ENCODE measurements at regions not wholly inside any gene's neighbourhood (a gene's known extent, or its start where the extent isn't known, plus 50 kb on each side); places are given as distances from the start of the nearest gene placed in this dataset.

- H3K4me1 ChIP-seq (ENCODE audit: control insufficient read depth, insufficient read depth, low read length), result no peaks in the 10 kb centered on the region
- no peaks in the 10 kb centered on the region for H3K27me3 ChIP-seq (ENCODE audit: control insufficient read depth, insufficient read depth, low read length, poor library complexity, severe bottlenecking)
- H3K4me3 ChIP-seq (ENCODE audit: insufficient read depth, low read depth, low read length), result no peak overlapping the region
- WGBS, 2 experiments, result 96 to 97% methylated on average over 5 to 6 of the region's 6 CpGs
- H3K9me3 ChIP-seq (ENCODE audit: control insufficient read depth, low read length), result no peaks in the 10 kb centered on the region
- H3K36me3 ChIP-seq (ENCODE audit: control insufficient read depth, insufficient read depth, low read length), result no peaks in the 10 kb centered on the region
- no peak overlapping the region for H3K27ac ChIP-seq (ENCODE audit: insufficient read depth, low read depth, low read length, poor library complexity, severe bottlenecking)
Measured at GRCh38 chr6:166079841-166080240, 87.8 kb downstream of the TBXT start.

- Histone ChIP-seq H3K27ac (ENCODE audit: insufficient read depth, low read depth, low read length, poor library complexity, severe bottlenecking) (no peak overlapping the region), H3K27me3 (ENCODE audit: control insufficient read depth, insufficient read depth, low read length, poor library complexity, severe bottlenecking) (no peaks in the 10 kb centered on the region)
- 83 to 89% methylated on average over 3 of the region's 3 CpGs for WGBS, 2 experiments
Measured at GRCh38 chr6:166078294-166078693, 89.4 kb downstream of the TBXT start.

GRCh38 chr6:166076625-166077024, 91.0 kb downstream of the TBXT start:
- WGBS, 2 experiments, result 84 to 88% methylated on average over 4 of the region's 4 CpGs
- no peak overlapping the region for H3K4me3 ChIP-seq (ENCODE audit: insufficient read depth, low read depth, low read length)
- no peaks in the 10 kb centered on the region for H3K27me3 ChIP-seq (ENCODE audit: control insufficient read depth, insufficient read depth, low read length, poor library complexity, severe bottlenecking)
- H3K9me3 ChIP-seq (ENCODE audit: control insufficient read depth, low read length), result no peaks in the 10 kb centered on the region
- H3K4me1 ChIP-seq (ENCODE audit: control insufficient read depth, insufficient read depth, low read length), result no peaks in the 10 kb centered on the region
- H3K27ac ChIP-seq (ENCODE audit: insufficient read depth, low read depth, low read length, poor library complexity, severe bottlenecking), result no peak overlapping the region
- H3K36me3 ChIP-seq (ENCODE audit: control insufficient read depth, insufficient read depth, low read length), result no peaks in the 10 kb centered on the region

More at GRCh38 chr6:166078294-166078693, 89.4 kb downstream of the TBXT start:
- Histone ChIP-seq H3K4me3 (ENCODE audit: insufficient read depth, low read depth, low read length) (no peak overlapping the region), H3K4me1 (ENCODE audit: control insufficient read depth, insufficient read depth, low read length) (no peaks in the 10 kb centered on the region), H3K9me3 (ENCODE audit: control insufficient read depth, low read length) (no peaks in the 10 kb centered on the region), H3K36me3 (ENCODE audit: control insufficient read depth, insufficient read depth, low read length) (no peaks in the 10 kb centered on the region)

GRCh38 chr6:166075925-166076324, 91.7 kb downstream of the TBXT start:
- H3K27me3 ChIP-seq (ENCODE audit: control insufficient read depth, insufficient read depth, low read length, poor library complexity, severe bottlenecking), result no peaks in the 10 kb centered on the region
- no peaks in the 10 kb centered on the region for H3K9me3 ChIP-seq (ENCODE audit: control insufficient read depth, low read length)
- H3K4me1 ChIP-seq (ENCODE audit: control insufficient read depth, insufficient read depth, low read length), result no peaks in the 10 kb centered on the region
- no peaks in the 10 kb centered on the region for H3K36me3 ChIP-seq (ENCODE audit: control insufficient read depth, insufficient read depth, low read length)
- WGBS, 2 experiments, result 82 to 84% methylated on average over 5 of the region's 5 CpGs
- no peak overlapping the region for H3K27ac ChIP-seq (ENCODE audit: insufficient read depth, low read depth, low read length, poor library complexity, severe bottlenecking)
- no peak overlapping the region for H3K4me3 ChIP-seq (ENCODE audit: insufficient read depth, low read depth, low read length)

GRCh38 chr6:166075186-166075585, 92.5 kb downstream of the TBXT start:
- Histone ChIP-seq H3K27me3 (ENCODE audit: control insufficient read depth, insufficient read depth, low read length, poor library complexity, severe bottlenecking) (no peaks in the 10 kb centered on the region), H3K36me3 (ENCODE audit: control insufficient read depth, insufficient read depth, low read length) (no peaks in the 10 kb centered on the region), H3K4me1 (ENCODE audit: control insufficient read depth, insufficient read depth, low read length) (no peaks in the 10 kb centered on the region), H3K4me3 (ENCODE audit: insufficient read depth, low read depth, low read length) (no peak overlapping the region), H3K27ac (ENCODE audit: insufficient read depth, low read depth, low read length, poor library complexity, severe bottlenecking) (no peak overlapping the region), H3K9me3 (ENCODE audit: control insufficient read depth, low read length) (no peaks in the 10 kb centered on the region)
- WGBS, 2 experiments, result 97% methylated on average over 2 of the region's 2 CpGs; no CpG with 5 or more reads in 1 of the 2 experiments

- WGBS, 2 experiments, result 95% methylated on average over 9 of the region's 9 CpGs
- H3K27me3 ChIP-seq (ENCODE audit: control insufficient read depth, insufficient read depth, low read length, poor library complexity, severe bottlenecking), result no peaks in the 10 kb centered on the region
- no peak overlapping the region for H3K27ac ChIP-seq (ENCODE audit: insufficient read depth, low read depth, low read length, poor library complexity, severe bottlenecking)
- no peaks in the 10 kb centered on the region for H3K9me3 ChIP-seq (ENCODE audit: control insufficient read depth, low read length)
- H3K36me3 ChIP-seq (ENCODE audit: control insufficient read depth, insufficient read depth, low read length), result no peaks in the 10 kb centered on the region
- no peak overlapping the region for H3K4me3 ChIP-seq (ENCODE audit: insufficient read depth, low read depth, low read length)
- no peaks in the 10 kb centered on the region for H3K4me1 ChIP-seq (ENCODE audit: control insufficient read depth, insufficient read depth, low read length)
Measured at GRCh38 chr6:166073082-166073481, 94.6 kb downstream of the TBXT start.

- 64 to 67% methylated on average over 3 of the region's 3 CpGs for WGBS, 2 experiments
Measured at GRCh38 chr6:166068768-166069167, 98.9 kb downstream of the TBXT start.

GRCh38 chr6:166058064-166058739, 109.4 kb downstream of the TBXT start:
- H3K27me3 ChIP-seq (ENCODE audit: control insufficient read depth, insufficient read depth, low read length, poor library complexity, severe bottlenecking), result no peaks in the 10 kb centered on the region
- H3K4me3 ChIP-seq (ENCODE audit: insufficient read depth, low read depth, low read length), result no peak overlapping the region
- WGBS, 2 experiments, result 65 to 72% methylated on average over 10 of the region's 10 CpGs
- H3K36me3 ChIP-seq (ENCODE audit: control insufficient read depth, insufficient read depth, low read length), result no peaks in the 10 kb centered on the region
- H3K9me3 ChIP-seq (ENCODE audit: control insufficient read depth, low read length), result no peaks in the 10 kb centered on the region
- H3K27ac ChIP-seq (ENCODE audit: insufficient read depth, low read depth, low read length, poor library complexity, severe bottlenecking), result no peak overlapping the region
- H3K4me1 ChIP-seq (ENCODE audit: control insufficient read depth, insufficient read depth, low read length), result no peaks in the 10 kb centered on the region

More at GRCh38 chr6:166068768-166069167, 98.9 kb downstream of the TBXT start:
- Histone ChIP-seq H3K4me3 (ENCODE audit: insufficient read depth, low read depth, low read length) (no peak overlapping the region), H3K27me3 (ENCODE audit: control insufficient read depth, insufficient read depth, low read length, poor library complexity, severe bottlenecking) (no peaks in the 10 kb centered on the region), H3K4me1 (ENCODE audit: control insufficient read depth, insufficient read depth, low read length) (no peaks in the 10 kb centered on the region), H3K27ac (ENCODE audit: insufficient read depth, low read depth, low read length, poor library complexity, severe bottlenecking) (no peak overlapping the region), H3K9me3 (ENCODE audit: control insufficient read depth, low read length) (no peaks in the 10 kb centered on the region), H3K36me3 (ENCODE audit: control insufficient read depth, insufficient read depth, low read length) (no peaks in the 10 kb centered on the region)

GRCh38 chr6:166057431-166057830, 110.2 kb downstream of the TBXT start:
- H3K36me3 ChIP-seq (ENCODE audit: control insufficient read depth, insufficient read depth, low read length), result no peaks in the 10 kb centered on the region
- H3K9me3 ChIP-seq (ENCODE audit: control insufficient read depth, low read length), result no peaks in the 10 kb centered on the region
- no peaks in the 10 kb centered on the region for H3K27me3 ChIP-seq (ENCODE audit: control insufficient read depth, insufficient read depth, low read length, poor library complexity, severe bottlenecking)
- H3K27ac ChIP-seq (ENCODE audit: insufficient read depth, low read depth, low read length, poor library complexity, severe bottlenecking), result no peak overlapping the region
- H3K4me1 ChIP-seq (ENCODE audit: control insufficient read depth, insufficient read depth, low read length), result no peaks in the 10 kb centered on the region
- 97 to 100% methylated on average over 1 of the region's 2 CpGs for WGBS, 2 experiments
- no peak overlapping the region for H3K4me3 ChIP-seq (ENCODE audit: insufficient read depth, low read depth, low read length)

GRCh38 chr6:166056637-166057036, 111.0 kb downstream of the TBXT start:
- 88 to 90% methylated on average over 4 of the region's 4 CpGs for WGBS, 2 experiments
- Histone ChIP-seq H3K4me3 (ENCODE audit: insufficient read depth, low read depth, low read length) (no peak overlapping the region), H3K36me3 (ENCODE audit: control insufficient read depth, insufficient read depth, low read length) (no peaks in the 10 kb centered on the region), H3K27ac (ENCODE audit: insufficient read depth, low read depth, low read length, poor library complexity, severe bottlenecking) (no peak overlapping the region), H3K4me1 (ENCODE audit: control insufficient read depth, insufficient read depth, low read length) (no peaks in the 10 kb centered on the region), H3K27me3 (ENCODE audit: control insufficient read depth, insufficient read depth, low read length, poor library complexity, severe bottlenecking) (no peaks in the 10 kb centered on the region), H3K9me3 (ENCODE audit: control insufficient read depth, low read length) (no peaks in the 10 kb centered on the region)
